Neural cell (in vitro differentiated cells): ENCODE measurements at regions not wholly inside any gene's neighbourhood (a gene's known extent, or its start where the extent isn't known, plus 50 kb on each side); places are given as distances from the start of the nearest gene placed in this dataset.

Experiments used
- H2AFZ ChIP-seq: fragments of 200-600, 300-800 bp; sonication (generic), shearing (Covaris generic); 2 replicates; pipeline ENCODE4 v1.6.0; 2014; ENCODE audit warnings: low read depth, mild to moderate bottlenecking, antibody characterized with exemption, low read length, moderate library complexity
- H3F3A ChIP-seq: fragments of 200-600 bp; shearing (Covaris generic); 2 replicates; pipeline ENCODE4 v1.6.1; 2016; ENCODE audit warnings: mild to moderate bottlenecking, moderate library complexity, mixed read lengths, antibody characterized with exemption, low read length; ENCODE audit not compliant: insufficient read depth, poor library complexity, severe bottlenecking
- H3K27ac ChIP-seq: fragments of 200-600, 300-800 bp; sonication (generic), shearing (Covaris generic); 2 replicates; pipeline ENCODE4 v1.5.1; 2014; ENCODE audit warnings: mild to moderate bottlenecking, low read length, moderate library complexity
- H3K27me3 ChIP-seq: fragments of 300-800, 200-600 bp; sonication (generic), shearing (Covaris generic); 2 replicates; pipeline ENCODE4 v1.6.0; 2014; ENCODE audit warnings: mild to moderate bottlenecking, low read depth, low read length, moderate library complexity; ENCODE audit not compliant: insufficient read depth
- H3K36me3 ChIP-seq: fragments of 300-800, 200-600 bp; sonication (generic), shearing (Covaris generic); 2 replicates; pipeline ENCODE4 v1.5.1; 2014; ENCODE audit warnings: mild to moderate bottlenecking, antibody characterized with exemption, low read length, moderate library complexity; ENCODE audit not compliant: insufficient read depth
- H3K4me2 ChIP-seq: fragments of 300-800, 200-600 bp; sonication (generic), shearing (Covaris generic); 2 replicates; pipeline ENCODE4 v1.6.0; 2014; ENCODE audit warnings: mild to moderate bottlenecking, low read length
- H3K4me3 ChIP-seq: fragments of 300-800, 200-600 bp; sonication (generic), shearing (Covaris generic); 2 replicates; pipeline ENCODE4 v1.5.1; 2014; ENCODE audit warnings: mild to moderate bottlenecking, low read length, moderate library complexity
- H3K79me2 ChIP-seq: fragments of 200-600 bp; shearing (Covaris generic); replicated peaks from 2 replicates; pipeline ENCODE4 v1.6.0; 2014; ENCODE audit warnings: mild to moderate bottlenecking, low read length, moderate library complexity; ENCODE audit not compliant: insufficient read depth
- H3K9ac ChIP-seq: fragments of 300-800, 200-600 bp; sonication (generic), shearing (Covaris generic); 2 replicates; pipeline ENCODE4 v1.6.1; 2016; ENCODE audit warnings: mild to moderate bottlenecking, low read length, mixed read lengths
- H3K9me2 ChIP-seq: fragments of 200-600 bp; shearing (Covaris generic); 2 replicates; pipeline ENCODE4 v1.6.1; 2016; ENCODE audit warnings: mild to moderate bottlenecking, low read length, mixed read lengths; ENCODE audit not compliant: insufficient read depth
- H3K9me3 ChIP-seq: fragments of 200-600, 300-800 bp; sonication (generic), shearing (Covaris generic); 2 replicates; pipeline ENCODE4 v1.6.1; 2016; ENCODE audit warnings: mild to moderate bottlenecking, mixed run types, low read length, moderate library complexity, mixed read lengths
- H4K20me1 ChIP-seq: fragments of 200-600 bp; shearing (Covaris generic); 2 replicates; pipeline ENCODE4 v1.6.1; 2016; ENCODE audit warnings: mild to moderate bottlenecking, mixed run types; ENCODE audit not compliant: insufficient read depth
- EP300 ChIP-seq: fragments of 450-650 bp; conservative IDR thresholded peaks from 2 replicates; pipeline ENCODE4 v1.6.1; 2014; ENCODE audit warnings: antibody characterized with exemption, mild to moderate bottlenecking, moderate library complexity; ENCODE audit not compliant: poor library complexity, severe bottlenecking
- EZH2 ChIP-seq: fragments of 200-600, 300-800 bp; shearing (Covaris generic), sonication (generic); IDR thresholded peaks from 2 replicates; pipeline ENCODE4 v1.6.1; 2014; ENCODE audit warnings: antibody characterized with exemption, low read length, borderline replicate concordance, mild to moderate bottlenecking; ENCODE audit not compliant: insufficient read depth, poor library complexity, severe bottlenecking
- MXI1 ChIP-seq: fragments of 450-650 bp; conservative IDR thresholded peaks from 2 replicates; pipeline ENCODE4 v1.6.1; 2014; ENCODE audit warnings: antibody characterized with exemption, mild to moderate bottlenecking; ENCODE audit not compliant: poor library complexity, severe bottlenecking
- POLR2AphosphoS5 ChIP-seq: IDR thresholded peaks from 2 replicates; pipeline ENCODE4 v1.6.1; 2012
- RAD21 ChIP-seq: fragments of 450-650 bp; conservative IDR thresholded peaks from 2 replicates; pipeline ENCODE4 v1.6.1; 2014; ENCODE audit warnings: antibody characterized with exemption, mild to moderate bottlenecking, moderate library complexity
- SMC3 ChIP-seq: fragments of 450-650 bp; conservative IDR thresholded peaks from 2 replicates; pipeline ENCODE4 v1.6.1; 2014; ENCODE audit warnings: antibody characterized with exemption, mild to moderate bottlenecking, moderate library complexity; ENCODE audit not compliant: poor library complexity
- TAF1 ChIP-seq: IDR thresholded peaks from 2 replicates; pipeline ENCODE4 v1.6.1; 2012; ENCODE audit warnings: low read depth
- TF ChIP-seq, protein P1 (sequence below): IDR thresholded peaks from 2 replicates; pipeline ENCODE4 v1.6.1; 2012; ENCODE audit warnings: borderline replicate concordance
- TF ChIP-seq, protein P2 (sequence below): fragments of 450-650 bp; IDR thresholded peaks from 2 replicates; pipeline ENCODE4 v1.5.1; 2014; ENCODE audit warnings: antibody characterized with exemption, mild to moderate bottlenecking, moderate library complexity; ENCODE audit not compliant: poor library complexity, severe bottlenecking

DNA sequence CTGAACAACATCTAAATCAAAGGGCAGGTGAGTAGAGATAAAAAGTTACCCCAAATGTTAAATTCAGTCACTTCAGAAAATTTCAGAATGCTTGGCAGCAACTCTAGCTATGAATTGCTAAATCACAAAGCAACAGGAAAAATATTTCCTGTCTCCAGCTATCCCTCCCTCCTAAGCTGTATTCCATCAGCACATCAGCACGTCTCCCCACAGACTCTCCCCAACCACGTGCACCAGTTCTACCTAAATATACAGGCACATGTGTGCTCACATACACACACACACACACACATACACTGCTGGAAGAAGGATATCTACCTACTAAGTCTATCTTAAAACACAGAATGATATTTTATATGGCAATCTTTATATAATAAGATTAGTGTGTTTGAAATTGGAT is 177.1 kb upstream of the ARHGEF26 start:
- Histone ChIP-seq H2AFZ (no peak overlapping the region), H4K20me1 (no peaks in the 10 kb centered on the region), H3K36me3 (no peaks in the 10 kb centered on the region), H3K4me2 (no peak overlapping the region), H3K79me2 (no peaks in the 10 kb centered on the region), H3K27ac (no peak overlapping the region), H3K9me3 (no peaks in the 10 kb centered on the region), H3K9ac (no peak overlapping the region), H3F3A (no peaks in the 10 kb centered on the region), H3K4me3 (no peak overlapping the region), H3K9me2 (no peaks in the 10 kb centered on the region), H3K27me3 (no peaks in the 10 kb centered on the region)
- TF ChIP-seq POLR2AphosphoS5 = no peak
- TF ChIP-seq, protein P1, sequence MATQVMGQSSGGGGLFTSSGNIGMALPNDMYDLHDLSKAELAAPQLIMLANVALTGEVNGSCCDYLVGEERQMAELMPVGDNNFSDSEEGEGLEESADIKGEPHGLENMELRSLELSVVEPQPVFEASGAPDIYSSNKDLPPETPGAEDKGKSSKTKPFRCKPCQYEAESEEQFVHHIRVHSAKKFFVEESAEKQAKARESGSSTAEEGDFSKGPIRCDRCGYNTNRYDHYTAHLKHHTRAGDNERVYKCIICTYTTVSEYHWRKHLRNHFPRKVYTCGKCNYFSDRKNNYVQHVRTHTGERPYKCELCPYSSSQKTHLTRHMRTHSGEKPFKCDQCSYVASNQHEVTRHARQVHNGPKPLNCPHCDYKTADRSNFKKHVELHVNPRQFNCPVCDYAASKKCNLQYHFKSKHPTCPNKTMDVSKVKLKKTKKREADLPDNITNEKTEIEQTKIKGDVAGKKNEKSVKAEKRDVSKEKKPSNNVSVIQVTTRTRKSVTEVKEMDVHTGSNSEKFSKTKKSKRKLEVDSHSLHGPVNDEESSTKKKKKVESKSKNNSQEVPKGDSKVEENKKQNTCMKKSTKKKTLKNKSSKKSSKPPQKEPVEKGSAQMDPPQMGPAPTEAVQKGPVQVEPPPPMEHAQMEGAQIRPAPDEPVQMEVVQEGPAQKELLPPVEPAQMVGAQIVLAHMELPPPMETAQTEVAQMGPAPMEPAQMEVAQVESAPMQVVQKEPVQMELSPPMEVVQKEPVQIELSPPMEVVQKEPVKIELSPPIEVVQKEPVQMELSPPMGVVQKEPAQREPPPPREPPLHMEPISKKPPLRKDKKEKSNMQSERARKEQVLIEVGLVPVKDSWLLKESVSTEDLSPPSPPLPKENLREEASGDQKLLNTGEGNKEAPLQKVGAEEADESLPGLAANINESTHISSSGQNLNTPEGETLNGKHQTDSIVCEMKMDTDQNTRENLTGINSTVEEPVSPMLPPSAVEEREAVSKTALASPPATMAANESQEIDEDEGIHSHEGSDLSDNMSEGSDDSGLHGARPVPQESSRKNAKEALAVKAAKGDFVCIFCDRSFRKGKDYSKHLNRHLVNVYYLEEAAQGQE = no peak
- TF ChIP-seq EP300 = no peak
- TF ChIP-seq, protein P2, sequence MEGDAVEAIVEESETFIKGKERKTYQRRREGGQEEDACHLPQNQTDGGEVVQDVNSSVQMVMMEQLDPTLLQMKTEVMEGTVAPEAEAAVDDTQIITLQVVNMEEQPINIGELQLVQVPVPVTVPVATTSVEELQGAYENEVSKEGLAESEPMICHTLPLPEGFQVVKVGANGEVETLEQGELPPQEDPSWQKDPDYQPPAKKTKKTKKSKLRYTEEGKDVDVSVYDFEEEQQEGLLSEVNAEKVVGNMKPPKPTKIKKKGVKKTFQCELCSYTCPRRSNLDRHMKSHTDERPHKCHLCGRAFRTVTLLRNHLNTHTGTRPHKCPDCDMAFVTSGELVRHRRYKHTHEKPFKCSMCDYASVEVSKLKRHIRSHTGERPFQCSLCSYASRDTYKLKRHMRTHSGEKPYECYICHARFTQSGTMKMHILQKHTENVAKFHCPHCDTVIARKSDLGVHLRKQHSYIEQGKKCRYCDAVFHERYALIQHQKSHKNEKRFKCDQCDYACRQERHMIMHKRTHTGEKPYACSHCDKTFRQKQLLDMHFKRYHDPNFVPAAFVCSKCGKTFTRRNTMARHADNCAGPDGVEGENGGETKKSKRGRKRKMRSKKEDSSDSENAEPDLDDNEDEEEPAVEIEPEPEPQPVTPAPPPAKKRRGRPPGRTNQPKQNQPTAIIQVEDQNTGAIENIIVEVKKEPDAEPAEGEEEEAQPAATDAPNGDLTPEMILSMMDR = no peak
- no peak for TF ChIP-seq EZH2
- TF ChIP-seq RAD21 = no peak
- no peak for TF ChIP-seq TAF1
- TF ChIP-seq SMC3 = no peak
- TF ChIP-seq MXI1 = no peak

GRCh38 chr3:153951276-153951675 is 169.9 kb upstream of the ARHGEF26 start:
- no peak for TF ChIP-seq SMC3
- TF ChIP-seq, protein P2 = no peak
- Histone ChIP-seq H3K4me3 (no peak overlapping the region), H2AFZ (no peak overlapping the region), H3K27me3 (no peaks in the 10 kb centered on the region), H3K9me3 (no peaks in the 10 kb centered on the region), H3K9me2 (no peaks in the 10 kb centered on the region), H3K36me3 (no peaks in the 10 kb centered on the region), H3K79me2 (no peaks in the 10 kb centered on the region), H3K9ac (no peak overlapping the region), H4K20me1 (no peaks in the 10 kb centered on the region), H3K27ac (no peak overlapping the region), H3K4me2 (no peak overlapping the region), H3F3A (no peaks in the 10 kb centered on the region)
